Smooth muscle cell (in vitro differentiated cells): ENCODE measurements at regions not wholly inside any gene's neighbourhood (a gene's known extent, or its start where the extent isn't known, plus 50 kb on each side); places are given as distances from the start of the nearest gene placed in this dataset.

Experiments
- DNase-seq: peaks from one replicate; lab custom pipeline; 2025; ENCODE audit not compliant: unreplicated experiment; lab: John Stamatoyannopoulos, UW
- H2AFZ ChIP-seq: fragments of 200-600 bp; sonication (generic); 2 replicates; pipeline ENCODE4 v1.6.0; 2016; ENCODE audit warnings: antibody characterized with exemption, low read depth, mild to moderate bottlenecking
- H3F3A ChIP-seq: fragments of 200-600 bp; sonication (generic); 2 replicates; pipeline ENCODE4 v1.6.0; 2017; ENCODE audit warnings: antibody characterized with exemption, low read depth
- H3K27ac ChIP-seq: fragments of 200-600 bp; sonication (generic); 2 replicates; pipeline ENCODE4 v1.5.1; 2016; ENCODE audit warnings: low read depth, mild to moderate bottlenecking
- H3K27me3 ChIP-seq: fragments of 200-600 bp; sonication (generic); 2 replicates; pipeline ENCODE4 v1.6.1; 2016; ENCODE audit warnings: low read depth, mild to moderate bottlenecking
- H3K36me3 ChIP-seq: fragments of 200-600 bp; sonication (generic); 2 replicates; pipeline ENCODE4 v1.5.1; 2016; ENCODE audit warnings: low read depth
- H3K4me1 ChIP-seq: fragments of 200-600 bp; sonication (generic); 2 replicates; pipeline ENCODE4 v1.5.1; 2016; ENCODE audit warnings: low read depth
- H3K4me2 ChIP-seq: fragments of 200-600 bp; sonication (generic); 2 replicates; pipeline ENCODE4 v1.6.0; 2016; ENCODE audit warnings: mild to moderate bottlenecking
- H3K4me3 ChIP-seq: fragments of 200-600 bp; sonication (generic); 2 replicates; pipeline ENCODE4 v1.5.1; 2016; ENCODE audit warnings: mild to moderate bottlenecking
- H3K79me2 ChIP-seq: fragments of 200-600 bp; sonication (generic); 2 replicates; pipeline ENCODE4 v1.6.0; 2016; ENCODE audit warnings: low read depth, mild to moderate bottlenecking
- H3K9ac ChIP-seq: fragments of 200-600 bp; sonication (generic); 2 replicates; pipeline ENCODE4 v1.6.0; 2016; ENCODE audit warnings: low read depth
- H3K9me3 ChIP-seq: fragments of 200-600 bp; sonication (generic); replicated peaks from 2 replicates; pipeline ENCODE4 v1.5.1; 2016; ENCODE audit warnings: low read depth
- H4K20me1 ChIP-seq: fragments of 200-600 bp; sonication (generic); 2 replicates; pipeline ENCODE4 v1.6.0; 2016; ENCODE audit warnings: low read depth
- CTCF ChIP-seq: fragments of 200-600 bp; sonication (generic); IDR thresholded peaks from 2 replicates; pipeline ENCODE4 v1.5.1; 2017; ENCODE audit warnings: borderline replicate concordance, mild to moderate bottlenecking, antibody characterized with exemption; ENCODE audit not compliant: insufficient read depth, poor library complexity, severe bottlenecking
- WGBS: methylation state at CpG from one replicate; pipeline ENCODE4 v1.1.7; 2016; ENCODE audit warnings: low lambda C conversion rate; 5-methylcytosine and 5-hydroxymethylcytosine counted together

GRCh38 chr1:216919060-216919970, 196.1 kb upstream of the ESRRG start:
- Histone ChIP-seq H2AFZ (no peak overlapping the region), H4K20me1 (no peaks in the 10 kb centered on the region)

GRCh38 chr1:216916890-216917438, 193.7 kb upstream of the ESRRG start:
- H4K20me1 ChIP-seq, result no peaks in the 10 kb centered on the region
- no peak overlapping the region for H3K4me2 ChIP-seq
- no peak overlapping the region for H3K27ac ChIP-seq
- H3K36me3 ChIP-seq, result no peaks in the 10 kb centered on the region
- no peak overlapping the region for H3K9ac ChIP-seq
- H3K27me3 ChIP-seq, result peaks cover 8% of the 10 kb centered on the region
- no peaks in the 10 kb centered on the region for H3K9me3 ChIP-seq
- 90% methylated on average over 6 of the region's 6 CpGs for WGBS
- TF ChIP-seq CTCF, result no peak
- no peak overlapping the region for H2AFZ ChIP-seq
- no peaks in the 10 kb centered on the region for H3K4me1 ChIP-seq
- no peak overlapping the region for H3K4me3 ChIP-seq
- no peaks in the 10 kb centered on the region for H3K79me2 ChIP-seq
- no peak for DNase-seq
- H3F3A ChIP-seq, result no peaks in the 10 kb centered on the region

More at GRCh38 chr1:216919060-216919970, 196.1 kb upstream of the ESRRG start:
- H3K79me2 ChIP-seq, result no peaks in the 10 kb centered on the region
- no peak overlapping the region for H3K4me3 ChIP-seq
- H3K4me2 ChIP-seq, result no peak overlapping the region
- no peak overlapping the region for H3K27ac ChIP-seq
- no peaks in the 10 kb centered on the region for H3K36me3 ChIP-seq
- no peaks in the 10 kb centered on the region for H3F3A ChIP-seq
- WGBS, result 87% methylated on average over 9 of the region's 9 CpGs
- TF ChIP-seq CTCF, result no peak
- H3K9ac ChIP-seq, result no peak overlapping the region
- H3K9me3 ChIP-seq, result no peaks in the 10 kb centered on the region
- peaks cover 15% of the 10 kb centered on the region for H3K27me3 ChIP-seq
- DNase-seq, result no peak
- peaks cover 8% of the 10 kb centered on the region for H3K4me1 ChIP-seq

- no peak for TF ChIP-seq CTCF
These were observed 191.7 kb upstream of the ESRRG start for GRCh38 chr1:216914974-216915373.

More at GRCh38 chr1:216914974-216915373, 191.7 kb upstream of the ESRRG start:
- H3K4me1 ChIP-seq, result no peaks in the 10 kb centered on the region
- H3K9ac ChIP-seq, result no peak overlapping the region
- no peak overlapping the region for H2AFZ ChIP-seq
- H3K9me3 ChIP-seq, result no peaks in the 10 kb centered on the region
- H3K79me2 ChIP-seq, result no peaks in the 10 kb centered on the region
- H3K27ac ChIP-seq, result no peak overlapping the region
- H3K27me3 ChIP-seq, result no peaks in the 10 kb centered on the region
- no peak overlapping the region for H3K4me2 ChIP-seq
- no peaks in the 10 kb centered on the region for H3F3A ChIP-seq
- no peak for DNase-seq
- H3K4me3 ChIP-seq, result no peak overlapping the region
- H3K36me3 ChIP-seq, result no peaks in the 10 kb centered on the region
- WGBS, result 82% methylated on average over 2 of the region's 2 CpGs
- no peaks in the 10 kb centered on the region for H4K20me1 ChIP-seq
